ENCODE measurements at regions not wholly inside any gene's neighbourhood (a gene's known extent, or its start where the extent isn't known, plus 50 kb on each side); places are given as distances from the start of the nearest gene placed in this dataset.

DNA sequence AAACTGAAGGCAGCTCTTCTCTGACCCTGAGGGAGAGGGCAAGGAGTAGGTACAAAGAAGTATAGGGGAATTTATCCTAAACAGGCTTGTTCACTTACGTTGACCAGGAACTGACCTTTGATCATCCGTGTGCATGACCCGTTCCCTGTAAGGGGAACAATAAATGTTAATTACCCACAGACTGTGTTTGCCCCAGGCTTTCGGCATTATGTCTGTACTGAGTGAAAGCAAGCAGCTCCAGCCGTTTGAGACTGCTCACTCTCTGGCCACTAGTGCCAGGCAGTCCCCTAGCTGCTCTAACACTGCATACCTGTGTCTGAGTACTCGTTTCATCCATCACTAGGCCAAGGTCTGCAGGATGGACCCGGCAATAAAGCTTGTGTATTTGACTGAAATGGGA, 1365.3 kb downstream of the NCAM2 start:
- no peak for TF ChIP-seq TEAD1 (CRISPR knock-in tag; IDR thresholded peaks at IDR 0.05)
- TF ChIP-seq, protein P1, sequence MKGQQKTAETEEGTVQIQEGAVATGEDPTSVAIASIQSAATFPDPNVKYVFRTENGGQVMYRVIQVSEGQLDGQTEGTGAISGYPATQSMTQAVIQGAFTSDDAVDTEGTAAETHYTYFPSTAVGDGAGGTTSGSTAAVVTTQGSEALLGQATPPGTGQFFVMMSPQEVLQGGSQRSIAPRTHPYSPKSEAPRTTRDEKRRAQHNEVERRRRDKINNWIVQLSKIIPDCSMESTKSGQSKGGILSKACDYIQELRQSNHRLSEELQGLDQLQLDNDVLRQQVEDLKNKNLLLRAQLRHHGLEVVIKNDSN (CRISPR knock-in tag; IDR thresholded peaks at IDR 0.05): no peak
- TF ChIP-seq, protein P2, sequence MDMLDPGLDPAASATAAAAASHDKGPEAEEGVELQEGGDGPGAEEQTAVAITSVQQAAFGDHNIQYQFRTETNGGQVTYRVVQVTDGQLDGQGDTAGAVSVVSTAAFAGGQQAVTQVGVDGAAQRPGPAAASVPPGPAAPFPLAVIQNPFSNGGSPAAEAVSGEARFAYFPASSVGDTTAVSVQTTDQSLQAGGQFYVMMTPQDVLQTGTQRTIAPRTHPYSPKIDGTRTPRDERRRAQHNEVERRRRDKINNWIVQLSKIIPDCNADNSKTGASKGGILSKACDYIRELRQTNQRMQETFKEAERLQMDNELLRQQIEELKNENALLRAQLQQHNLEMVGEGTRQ (CRISPR knock-in tag; IDR thresholded peaks at IDR 0.05): no peak
- no peak for TF ChIP-seq CREB1 (CRISPR knock-in tag; IDR thresholded peaks at IDR 0.05)
- TF ChIP-seq, protein P3, sequence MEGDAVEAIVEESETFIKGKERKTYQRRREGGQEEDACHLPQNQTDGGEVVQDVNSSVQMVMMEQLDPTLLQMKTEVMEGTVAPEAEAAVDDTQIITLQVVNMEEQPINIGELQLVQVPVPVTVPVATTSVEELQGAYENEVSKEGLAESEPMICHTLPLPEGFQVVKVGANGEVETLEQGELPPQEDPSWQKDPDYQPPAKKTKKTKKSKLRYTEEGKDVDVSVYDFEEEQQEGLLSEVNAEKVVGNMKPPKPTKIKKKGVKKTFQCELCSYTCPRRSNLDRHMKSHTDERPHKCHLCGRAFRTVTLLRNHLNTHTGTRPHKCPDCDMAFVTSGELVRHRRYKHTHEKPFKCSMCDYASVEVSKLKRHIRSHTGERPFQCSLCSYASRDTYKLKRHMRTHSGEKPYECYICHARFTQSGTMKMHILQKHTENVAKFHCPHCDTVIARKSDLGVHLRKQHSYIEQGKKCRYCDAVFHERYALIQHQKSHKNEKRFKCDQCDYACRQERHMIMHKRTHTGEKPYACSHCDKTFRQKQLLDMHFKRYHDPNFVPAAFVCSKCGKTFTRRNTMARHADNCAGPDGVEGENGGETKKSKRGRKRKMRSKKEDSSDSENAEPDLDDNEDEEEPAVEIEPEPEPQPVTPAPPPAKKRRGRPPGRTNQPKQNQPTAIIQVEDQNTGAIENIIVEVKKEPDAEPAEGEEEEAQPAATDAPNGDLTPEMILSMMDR (IDR thresholded peaks at IDR 0.05): no peak
- TF ChIP-seq, protein P4, sequence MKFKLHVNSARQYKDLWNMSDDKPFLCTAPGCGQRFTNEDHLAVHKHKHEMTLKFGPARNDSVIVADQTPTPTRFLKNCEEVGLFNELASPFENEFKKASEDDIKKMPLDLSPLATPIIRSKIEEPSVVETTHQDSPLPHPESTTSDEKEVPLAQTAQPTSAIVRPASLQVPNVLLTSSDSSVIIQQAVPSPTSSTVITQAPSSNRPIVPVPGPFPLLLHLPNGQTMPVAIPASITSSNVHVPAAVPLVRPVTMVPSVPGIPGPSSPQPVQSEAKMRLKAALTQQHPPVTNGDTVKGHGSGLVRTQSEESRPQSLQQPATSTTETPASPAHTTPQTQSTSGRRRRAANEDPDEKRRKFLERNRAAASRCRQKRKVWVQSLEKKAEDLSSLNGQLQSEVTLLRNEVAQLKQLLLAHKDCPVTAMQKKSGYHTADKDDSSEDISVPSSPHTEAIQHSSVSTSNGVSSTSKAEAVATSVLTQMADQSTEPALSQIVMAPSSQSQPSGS (CRISPR knock-in tag; IDR thresholded peaks at IDR 0.05; ENCODE audit: borderline replicate concordance, low read depth): no peak
- no peak for TF ChIP-seq FOXK1 (CRISPR knock-in tag; IDR thresholded peaks at IDR 0.05)

Measured in WTC11 (cell line).